Gastrocnemius medialis (tissue), 4 donors: ENCODE measurements at regions not wholly inside any gene's neighbourhood (a gene's known extent, or its start where the extent isn't known, plus 50 kb on each side); places are given as distances from the start of the nearest gene placed in this dataset.

Experiments
- POLR2A ChIP-seq, 2 donors: fragments of 450-650 bp; IDR thresholded peaks; one replicate each; pipeline ENCODE4 v1.6.1; 2017; ENCODE audit warnings: antibody characterized with exemption in 2 of 2, mild to moderate bottlenecking in 2 of 2, moderate library complexity in 2 of 2
- TF ChIP-seq, protein P1 (sequence below), 5 experiments: fragments of 450-650 bp in 3 of 5; fragments of 200-600 bp in 2 of 5; sonication (generic) in 2 of 5; IDR thresholded peaks in 4 of 5; conservative IDR thresholded peaks in 1 of 5; 1 replicate in 4 of 5; 2 replicates in 1 of 5; pipeline ENCODE4 v1.5.1; 2016 to 2019; ENCODE audit warnings: antibody characterized with exemption in 5 of 5, mild to moderate bottlenecking in 3 of 5, moderate library complexity in 3 of 5

DNA sequence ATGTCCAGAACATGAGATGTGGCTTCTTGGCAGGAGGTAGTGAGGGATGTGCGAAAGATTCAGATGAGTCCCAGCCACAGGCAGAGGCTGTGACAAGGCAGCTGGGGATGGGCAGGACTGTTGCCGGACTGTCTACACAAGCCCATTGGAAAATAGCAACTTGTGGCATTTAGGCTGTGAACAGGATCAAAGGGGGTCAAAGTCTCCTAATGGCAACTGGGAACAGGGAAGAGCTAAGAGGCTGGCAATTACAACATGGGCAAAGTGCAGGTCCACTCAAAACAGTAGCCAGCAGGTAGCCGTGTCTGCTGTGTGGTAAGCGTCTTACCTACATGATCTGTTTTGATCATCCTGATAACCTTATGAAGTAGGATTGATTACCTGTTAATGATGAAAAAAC, 254.2 kb upstream of the ZNF32 start:
- TF ChIP-seq, protein P1, sequence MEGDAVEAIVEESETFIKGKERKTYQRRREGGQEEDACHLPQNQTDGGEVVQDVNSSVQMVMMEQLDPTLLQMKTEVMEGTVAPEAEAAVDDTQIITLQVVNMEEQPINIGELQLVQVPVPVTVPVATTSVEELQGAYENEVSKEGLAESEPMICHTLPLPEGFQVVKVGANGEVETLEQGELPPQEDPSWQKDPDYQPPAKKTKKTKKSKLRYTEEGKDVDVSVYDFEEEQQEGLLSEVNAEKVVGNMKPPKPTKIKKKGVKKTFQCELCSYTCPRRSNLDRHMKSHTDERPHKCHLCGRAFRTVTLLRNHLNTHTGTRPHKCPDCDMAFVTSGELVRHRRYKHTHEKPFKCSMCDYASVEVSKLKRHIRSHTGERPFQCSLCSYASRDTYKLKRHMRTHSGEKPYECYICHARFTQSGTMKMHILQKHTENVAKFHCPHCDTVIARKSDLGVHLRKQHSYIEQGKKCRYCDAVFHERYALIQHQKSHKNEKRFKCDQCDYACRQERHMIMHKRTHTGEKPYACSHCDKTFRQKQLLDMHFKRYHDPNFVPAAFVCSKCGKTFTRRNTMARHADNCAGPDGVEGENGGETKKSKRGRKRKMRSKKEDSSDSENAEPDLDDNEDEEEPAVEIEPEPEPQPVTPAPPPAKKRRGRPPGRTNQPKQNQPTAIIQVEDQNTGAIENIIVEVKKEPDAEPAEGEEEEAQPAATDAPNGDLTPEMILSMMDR (IDR thresholded peaks at IDR 0.05 in 4 of 5, conservative IDR thresholded peaks at IDR 0.05 in 1 of 5) = no peak
- no peak for TF ChIP-seq POLR2A (IDR thresholded peaks at IDR 0.05)
